CD8-positive, alpha-beta memory T cell (primary cell): ENCODE measurements at regions not wholly inside any gene's neighbourhood (a gene's known extent, or its start where the extent isn't known, plus 50 kb on each side); places are given as distances from the start of the nearest gene placed in this dataset.
"Not testable (repeated sequence)": the region's sequence is repeated elsewhere in the genome, so short reads cannot be mapped to it uniquely, and the experiment has no call there.

Source experiments
- CTCF ChIA-PET: fragments of 350-600 bp; sonication (Branson Sonifier 250); formaldehyde crosslinking; loops from one replicate; lab custom pipeline; 2021; ENCODE audit warnings: antibody characterized with exemption; lab: Charles Lee
- POLR2A ChIA-PET: fragments of 350-600 bp; sonication (Branson Sonifier 250); formaldehyde crosslinking; loops from one replicate; lab custom pipeline; 2021; ENCODE audit warnings: antibody characterized with exemption; lab: Charles Lee
- DNase-seq, 5 donors: peaks; one replicate each; pipeline versions ENCODE4 v3.0.0 to v3.0.0-alpha.2; 2020 to 2022; ENCODE audit warnings: mixed read lengths in 1 of 5
- H3K27ac ChIP-seq: one replicate; pipeline ENCODE4 v1.7.0; 2013; ENCODE audit warnings: low read depth, mild to moderate bottlenecking, low read length, moderate library complexity
- H3K27me3 ChIP-seq: 2 replicates; pipeline ENCODE4 v1.7.0; 2013; ENCODE audit warnings: low read length, mild to moderate bottlenecking; ENCODE audit not compliant: insufficient read depth, poor library complexity, severe bottlenecking
- H3K36me3 ChIP-seq: 2 replicates; pipeline ENCODE4 v1.7.0; 2013; ENCODE audit warnings: mild to moderate bottlenecking, low read length, moderate library complexity; ENCODE audit not compliant: insufficient read depth
- H3K4me1 ChIP-seq: 2 replicates; pipeline ENCODE4 v1.7.0; 2013; ENCODE audit warnings: mild to moderate bottlenecking, low read length, moderate library complexity; ENCODE audit not compliant: insufficient read depth
- H3K4me3 ChIP-seq: 2 replicates; pipeline ENCODE4 v1.7.0; 2013; ENCODE audit warnings: mild to moderate bottlenecking, low read length
- H3K9me3 ChIP-seq: 2 replicates; pipeline ENCODE4 v1.7.0; 2013; ENCODE audit warnings: mild to moderate bottlenecking, low read length
- H3K27ac Mint-ChIP-seq, 8 donors: one replicate each; pipeline ENCODE4 v1.8.0; 2020 to 2021; ENCODE audit warnings: mixed read lengths in 8 of 8, mild to moderate bottlenecking in 6 of 8, inconsistent platforms in 3 of 8, moderate library complexity in 3 of 8
- H3K27me3 Mint-ChIP-seq, 2 donors: one replicate each; pipeline ENCODE4 v1.8.0; 2020 to 2021; ENCODE audit warnings: mixed read lengths in 2 of 2, mild to moderate bottlenecking in 1 of 2, moderate library complexity in 1 of 2
- H3K36me3 Mint-ChIP-seq, 3 donors: one replicate each; pipeline ENCODE4 v1.8.0; 2020 to 2021; ENCODE audit warnings: mixed read lengths in 3 of 3, inconsistent platforms in 1 of 3, mild to moderate bottlenecking in 1 of 3
- H3K4me1 Mint-ChIP-seq, 3 donors: one replicate each; pipeline ENCODE4 v1.8.0; 2020 to 2021; ENCODE audit warnings: mixed read lengths in 3 of 3, inconsistent platforms in 1 of 3, mild to moderate bottlenecking in 1 of 3
- H3K4me3 Mint-ChIP-seq, 7 donors: one replicate each; pipeline ENCODE4 v1.8.0; 2020 to 2021; ENCODE audit warnings: mixed read lengths in 7 of 7, mild to moderate bottlenecking in 6 of 7, moderate library complexity in 4 of 7, inconsistent platforms in 2 of 7
- H3K9me3 Mint-ChIP-seq, 5 donors: one replicate each; pipeline ENCODE4 v1.8.0; 2020 to 2022; ENCODE audit warnings: mixed read lengths in 5 of 5, mild to moderate bottlenecking in 3 of 5, moderate library complexity in 2 of 5, inconsistent platforms in 1 of 5

DNA sequence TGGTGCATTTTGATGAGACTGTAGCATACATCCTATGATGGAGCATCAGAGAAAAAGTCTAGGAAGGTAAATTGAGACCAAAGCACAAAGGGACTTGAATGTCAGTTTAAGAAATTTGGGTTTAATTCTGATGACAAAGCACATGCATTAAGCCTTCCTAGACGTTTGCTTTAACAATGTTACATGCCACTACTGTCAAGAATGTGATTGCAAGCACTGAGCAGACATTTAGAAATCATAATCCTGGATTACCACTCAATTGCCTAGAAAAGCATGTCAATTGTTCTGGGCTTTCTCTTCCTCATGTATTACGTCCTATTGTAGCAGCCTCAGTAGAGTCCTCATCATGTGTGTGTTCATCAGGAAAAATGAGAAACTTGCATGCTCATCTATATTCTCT, 117.1 kb downstream of the ZNF281 start:
- Mint-ChIP-seq H3K36me3 (no peaks in the 10 kb centered on the region), H3K27ac (no peak overlapping the region), H3K27me3 (peaks cover 0 to 2% of the 10 kb centered on the region in 2 donors), H3K4me1 (no peaks in the 10 kb centered on the region), H3K9me3 (no peaks in the 10 kb centered on the region), H3K4me3 (no peak overlapping the region)
- H3K4me3 ChIP-seq, result no peak overlapping the region
- no peak overlapping the region for H3K27ac ChIP-seq
- no peak for DNase-seq
- H3K27me3 ChIP-seq, result no peaks in the 10 kb centered on the region
- POLR2A ChIA-PET, result no interaction called here
- H3K36me3 ChIP-seq, result no peaks in the 10 kb centered on the region
- CTCF ChIA-PET, result interaction anchor here (1.9 kb wide), 1 partner anchor 14 kb away, joined by 5 read pairs; no protein-coding TSS in a partner anchor
- no peaks in the 10 kb centered on the region for H3K9me3 ChIP-seq
- no peaks in the 10 kb centered on the region for H3K4me1 ChIP-seq

DNA sequence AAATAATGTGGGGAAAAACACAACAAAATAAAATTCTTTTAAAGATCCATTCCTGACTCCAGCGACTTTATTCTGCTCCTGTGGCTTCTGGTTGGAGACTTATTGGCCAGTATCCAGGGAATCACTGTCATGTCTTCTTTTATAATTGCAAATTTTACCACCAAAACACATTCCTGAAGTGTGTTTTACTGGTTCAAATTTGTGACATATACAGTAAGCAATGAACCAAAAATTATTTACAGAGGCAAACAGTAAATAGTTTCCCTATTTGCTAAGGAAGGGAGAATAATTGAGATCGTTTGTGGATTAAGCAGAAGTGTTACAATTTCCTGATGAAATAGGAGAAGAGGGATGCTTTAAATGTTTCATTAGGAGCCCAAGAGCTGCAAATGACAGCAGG, 118.7 kb downstream of the ZNF281 start:
- Mint-ChIP-seq H3K4me1 (no peaks in the 10 kb centered on the region), H3K9me3 (no peaks in the 10 kb centered on the region), H3K36me3 (no peaks in the 10 kb centered on the region), H3K27me3 (no peaks in the 10 kb centered on the region), H3K27ac (no peak overlapping the region), H3K4me3 (no peak overlapping the region)
- Histone ChIP-seq H3K4me3 (no peak overlapping the region), H3K27me3 (no peaks in the 10 kb centered on the region), H3K4me1 (no peaks in the 10 kb centered on the region), H3K9me3 (no peaks in the 10 kb centered on the region), H3K27ac (no peak overlapping the region), H3K36me3 (no peaks in the 10 kb centered on the region)
- DNase-seq, result no peak
- POLR2A ChIA-PET, result no interaction called here
- CTCF ChIA-PET, result no interaction called here

DNA sequence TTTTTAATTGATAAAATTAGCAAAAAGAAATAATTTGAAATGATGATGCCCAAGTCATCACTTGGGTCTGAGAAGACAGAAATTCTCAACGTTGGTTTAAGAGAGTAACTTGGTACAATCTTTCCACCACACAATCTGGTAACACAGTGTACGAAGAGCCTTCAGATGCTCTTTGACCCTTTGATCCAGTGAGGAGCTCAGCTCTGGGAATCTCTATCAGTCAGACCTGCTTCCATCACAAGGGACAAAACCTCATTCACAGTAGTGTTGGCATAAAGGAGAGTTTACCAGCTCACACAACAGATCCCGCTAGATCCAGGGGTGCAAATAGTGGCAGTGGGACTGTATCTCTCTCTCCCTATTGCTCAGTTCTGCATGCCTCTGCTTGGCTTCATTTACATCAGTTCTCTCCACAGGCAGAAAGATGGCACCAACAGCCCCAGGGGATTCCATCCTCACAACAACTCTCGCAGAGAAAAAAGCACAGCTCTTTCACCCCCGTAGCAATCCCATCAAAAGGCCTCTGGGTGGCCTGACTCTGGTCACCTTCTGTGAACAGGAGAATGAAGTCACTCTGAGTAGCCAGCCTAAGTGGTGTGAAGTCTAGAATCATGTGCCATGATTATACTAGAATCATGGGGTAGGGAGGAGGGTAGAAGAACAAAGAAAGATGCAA, 119.7 kb downstream of the ZNF281 start:
- DNase-seq, result no peak
- H3K4me1 ChIP-seq, result no peaks in the 10 kb centered on the region
- ChIA-PET POLR2A (no interaction called here), CTCF (no interaction called here)
- H3K9me3 Mint-ChIP-seq, result no peaks in the 10 kb centered on the region
- H3K4me3 Mint-ChIP-seq, result no peak overlapping the region
- no peak overlapping the region for H3K27ac Mint-ChIP-seq
- H3K27me3 Mint-ChIP-seq, result peaks cover 0 to 1% of the 10 kb centered on the region in 2 donors
- no peak overlapping the region for H3K4me3 ChIP-seq
- no peaks in the 10 kb centered on the region for H3K9me3 ChIP-seq
- no peaks in the 10 kb centered on the region for H3K36me3 ChIP-seq
- H3K27me3 ChIP-seq, result no peaks in the 10 kb centered on the region
- no peak overlapping the region for H3K27ac ChIP-seq
- H3K4me1 Mint-ChIP-seq, result no peaks in the 10 kb centered on the region
- H3K36me3 Mint-ChIP-seq, result no peaks in the 10 kb centered on the region

DNA sequence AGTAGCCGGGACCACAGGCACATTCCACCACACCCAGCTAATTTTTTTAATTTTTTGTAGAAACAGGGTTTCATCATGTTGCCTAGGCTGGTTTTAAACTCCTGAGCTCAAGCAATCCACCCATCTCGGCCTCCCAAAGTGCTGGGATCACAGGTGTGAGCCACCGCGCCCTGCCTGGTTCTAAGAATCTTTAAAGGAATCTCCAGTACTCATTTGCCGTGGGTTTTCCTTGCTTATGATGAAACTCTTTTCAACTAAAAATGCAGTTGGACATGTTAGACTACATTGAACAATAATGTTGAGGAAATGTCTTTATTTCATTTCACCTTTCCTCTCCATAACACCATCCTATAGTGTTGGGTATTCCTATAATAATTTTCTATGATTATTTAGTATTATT, 121.6 kb downstream of the ZNF281 start:
- Histone ChIP-seq H3K9me3 (no peaks in the 10 kb centered on the region), H3K27me3 (no peaks in the 10 kb centered on the region), H3K4me3 (no peak overlapping the region), H3K4me1 (no peaks in the 10 kb centered on the region), H3K36me3 (no peaks in the 10 kb centered on the region), H3K27ac (no peak overlapping the region)
- H3K27ac Mint-ChIP-seq, result no peak overlapping the region
- no peaks in the 10 kb centered on the region for H3K4me1 Mint-ChIP-seq
- ChIA-PET CTCF (interaction anchor here (0.6 to 1.7 kb wide), 2 partner anchors 9 to 13 kb away, joined by 3 to 5 read pairs; no protein-coding TSS in a partner anchor), POLR2A (no interaction called here)
- peaks cover 0 to 1% of the 10 kb centered on the region in 2 donors for H3K27me3 Mint-ChIP-seq
- H3K4me3 Mint-ChIP-seq, result no peak overlapping the region
- no peaks in the 10 kb centered on the region for H3K36me3 Mint-ChIP-seq
- no peaks in the 10 kb centered on the region for H3K9me3 Mint-ChIP-seq
- DNase-seq, result no peak

DNA sequence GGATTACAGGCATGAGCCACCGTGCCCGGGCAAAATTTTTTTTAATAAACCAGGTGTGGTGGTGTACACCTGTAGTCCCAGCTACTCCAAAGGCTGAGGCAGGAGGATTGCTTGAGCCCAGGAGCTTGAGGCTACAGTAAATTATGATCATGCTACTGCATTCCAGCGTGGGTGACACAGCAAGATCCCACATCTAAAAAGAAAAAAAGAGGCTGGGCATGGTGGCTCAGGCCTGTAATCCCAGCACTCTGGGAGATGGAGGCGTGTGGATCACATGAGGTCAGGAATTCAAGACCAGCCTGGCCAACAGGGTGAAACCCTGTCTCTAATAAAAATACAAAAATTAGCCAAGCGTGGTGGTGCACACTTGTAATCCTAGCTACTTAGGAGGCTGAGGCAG, 125.6 kb downstream of the ZNF281 start:
- H3K27ac Mint-ChIP-seq, H3K27me3 Mint-ChIP-seq, H3K27ac ChIP-seq, H3K9me3 ChIP-seq, H3K36me3 ChIP-seq, POLR2A ChIA-PET, H3K4me3 Mint-ChIP-seq, H3K4me1 Mint-ChIP-seq, CTCF ChIA-PET, H3K36me3 Mint-ChIP-seq, DNase-seq, H3K4me1 ChIP-seq, H3K27me3 ChIP-seq, H3K4me3 ChIP-seq, H3K9me3 Mint-ChIP-seq: not testable (repeated sequence)

DNA sequence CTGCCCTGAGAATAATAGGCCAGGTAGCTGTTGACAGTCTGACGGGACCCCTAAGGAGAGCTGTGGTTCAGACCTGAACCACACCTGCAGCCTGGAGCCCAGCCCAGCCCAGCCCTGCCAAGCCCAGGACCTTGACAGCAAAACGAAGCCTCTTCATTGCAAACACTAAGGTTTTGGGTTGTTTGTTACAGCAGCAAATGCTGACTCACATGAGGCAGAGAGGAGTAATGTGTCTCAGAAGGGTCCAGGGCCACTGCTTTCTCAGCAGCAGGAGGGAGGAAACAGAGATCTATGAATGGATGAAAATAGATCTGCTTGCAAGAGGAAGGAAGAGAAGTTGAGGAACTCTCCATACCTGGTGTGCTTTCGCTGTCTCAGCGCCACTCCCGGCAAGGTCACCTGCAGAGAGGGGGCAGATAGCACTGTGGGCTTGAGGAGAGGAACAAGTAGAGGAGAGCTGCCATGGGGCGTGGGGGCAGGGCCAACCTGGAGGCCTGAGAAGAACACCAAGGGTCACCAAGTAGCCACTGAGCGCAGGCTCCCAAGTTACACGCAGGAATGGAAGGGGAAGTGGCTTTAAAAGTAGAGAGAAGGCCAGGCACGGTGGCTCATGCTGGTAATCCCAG, 127.2 kb downstream of the ZNF281 start:
- POLR2A ChIA-PET, result no interaction called here
- no peak overlapping the region for H3K4me3 ChIP-seq
- no peak overlapping the region for H3K27ac Mint-ChIP-seq
- H3K36me3 ChIP-seq, result no peaks in the 10 kb centered on the region
- no peaks in the 10 kb centered on the region for H3K36me3 Mint-ChIP-seq
- H3K4me3 Mint-ChIP-seq, result no peak overlapping the region
- H3K4me1 ChIP-seq, result no peaks in the 10 kb centered on the region
- H3K4me1 Mint-ChIP-seq, result no peaks in the 10 kb centered on the region
- no peaks in the 10 kb centered on the region for H3K27me3 ChIP-seq
- H3K9me3 Mint-ChIP-seq, result no peaks in the 10 kb centered on the region
- DNase-seq, result no peak
- no peaks in the 10 kb centered on the region for H3K9me3 ChIP-seq
- H3K27ac ChIP-seq, result no peak overlapping the region
- H3K27me3 Mint-ChIP-seq, result peaks cover 4 to 10% of the 10 kb centered on the region in 2 donors
- CTCF ChIA-PET, result interaction anchor here (2.8 kb wide), 1 partner anchor 20 kb away, joined by 6 read pairs; no protein-coding TSS in a partner anchor

DNA sequence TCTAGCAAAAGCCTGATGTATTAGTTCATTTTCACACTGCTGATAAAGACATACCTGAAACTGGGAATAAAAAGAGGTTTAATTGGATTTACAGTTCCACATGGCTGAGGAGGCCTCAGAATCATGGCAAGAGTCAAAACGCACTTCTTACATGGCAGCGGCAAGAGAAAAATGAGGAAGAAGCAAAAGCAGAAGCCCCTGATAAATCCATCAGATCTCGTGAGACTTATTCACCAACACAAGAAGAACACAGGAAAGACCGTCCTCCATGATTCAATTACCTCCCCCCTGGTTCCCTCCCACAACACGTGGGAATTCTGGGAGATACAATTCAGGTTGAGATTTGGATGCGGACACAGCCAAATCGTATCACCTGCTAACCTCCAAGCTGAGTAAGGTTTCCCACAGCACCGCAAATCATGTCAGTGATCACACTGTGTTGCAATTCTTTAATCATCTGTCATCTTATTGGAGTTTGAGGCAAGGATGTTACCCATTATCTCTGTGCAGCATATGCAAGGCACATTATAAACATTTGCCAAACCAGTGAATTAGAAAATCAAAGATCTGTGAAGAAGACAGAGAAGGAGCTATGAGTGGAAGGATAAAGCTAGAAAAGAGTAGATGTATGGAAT, 128.5 kb downstream of the ZNF281 start:
- H3K27ac Mint-ChIP-seq, result no peak overlapping the region
- peaks cover 5 to 16% of the 10 kb centered on the region in 2 donors for H3K27me3 Mint-ChIP-seq
- no peak for DNase-seq

DNA sequence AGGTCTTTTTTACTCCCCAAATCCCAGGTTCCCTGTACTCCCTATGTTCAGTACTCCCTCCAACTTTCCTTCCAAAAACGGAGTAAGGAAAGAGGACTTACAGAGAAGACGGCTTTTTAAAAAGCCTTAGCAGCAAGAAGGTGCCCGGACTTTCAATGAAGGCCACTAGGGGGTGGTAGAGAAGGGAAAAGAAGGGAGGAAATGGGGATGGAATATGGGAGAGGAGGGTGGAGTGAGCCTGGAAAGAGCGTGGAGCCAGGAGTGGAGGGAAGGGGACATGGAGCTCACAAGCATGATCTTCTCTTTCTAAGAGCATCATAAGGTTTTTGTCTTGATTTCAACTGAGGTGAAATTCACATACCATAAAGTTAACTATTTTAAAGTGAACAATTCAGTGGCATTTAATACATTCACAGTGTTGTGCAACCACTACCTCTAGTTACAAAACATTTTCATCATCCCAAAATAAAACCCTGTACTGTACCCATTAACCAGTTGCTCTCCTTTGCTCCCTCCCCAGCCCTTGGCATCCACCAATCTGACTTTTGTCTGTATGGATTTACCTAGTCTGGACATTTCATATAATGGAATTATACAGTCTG, 129.9 kb downstream of the ZNF281 start:
- ChIA-PET POLR2A (no interaction called here), CTCF (interaction anchor here (0.9 to 2.8 kb wide), 11 partner anchors 8 to 230 kb away, joined by 3 to 8 read pairs (median 4); no protein-coding TSS in a partner anchor)
- no peak overlapping the region for H3K27ac Mint-ChIP-seq
- H3K27me3 Mint-ChIP-seq, result peaks cover 4 to 16% of the 10 kb centered on the region in 2 donors
- Histone ChIP-seq H3K4me3 (no peak overlapping the region), H3K9me3 (no peaks in the 10 kb centered on the region), H3K27me3 (no peaks in the 10 kb centered on the region), H3K27ac (no peak overlapping the region), H3K36me3 (no peaks in the 10 kb centered on the region), H3K4me1 (no peaks in the 10 kb centered on the region)
- H3K36me3 Mint-ChIP-seq, result no peaks in the 10 kb centered on the region
- no peaks in the 10 kb centered on the region for H3K4me1 Mint-ChIP-seq
- DNase-seq, result peak in 3 of 5 donors; percentile 11 to 51 (median 18)
- H3K9me3 Mint-ChIP-seq, result no peaks in the 10 kb centered on the region
- no peak overlapping the region for H3K4me3 Mint-ChIP-seq

More for the DNA sequence above, 128.5 kb downstream of the ZNF281 start:
- H3K36me3 Mint-ChIP-seq, result no peaks in the 10 kb centered on the region
- H3K4me3 Mint-ChIP-seq, result no peak overlapping the region
- H3K9me3 Mint-ChIP-seq, result no peaks in the 10 kb centered on the region
- no peaks in the 10 kb centered on the region for H3K27me3 ChIP-seq
- POLR2A ChIA-PET, result no interaction called here
- no peak overlapping the region for H3K4me3 ChIP-seq
- H3K27ac ChIP-seq, result no peak overlapping the region
- no peaks in the 10 kb centered on the region for H3K4me1 ChIP-seq
- H3K9me3 ChIP-seq, result no peaks in the 10 kb centered on the region
- no peaks in the 10 kb centered on the region for H3K36me3 ChIP-seq
- no peaks in the 10 kb centered on the region for H3K4me1 Mint-ChIP-seq
- CTCF ChIA-PET, result interaction anchor here (0.7 to 2.8 kb wide), 4 partner anchors 16 to 228 kb away, joined by 3 to 8 read pairs (median 4); no protein-coding TSS in a partner anchor
